ENCODE measurements at regions not wholly inside any gene's neighbourhood (a gene's known extent, or its start where the extent isn't known, plus 50 kb on each side); places are given as distances from the start of the nearest gene placed in this dataset.

- Histone ChIP-seq H3K27ac (ENCODE audit: low read depth in 2 of 2, low read length in 1 of 2) (no peak overlapping the region), H3K4me1 (ENCODE audit: control insufficient read depth in 1 of 2, insufficient read depth in 2 of 2, low read depth in 1 of 2, low read length in 1 of 2) (peaks cover 0 to 4% of the 10 kb centered on the region in 2 experiments; a peak in 1 of 4 replicates), H3K36me3 (replicated peaks in 1 of 2; ENCODE audit: control insufficient read depth in 1 of 2, insufficient read depth in 2 of 2, low read length in 1 of 2) (no peaks in the 10 kb centered on the region), H4K20me1 (ENCODE audit: insufficient read depth) (no peaks in the 10 kb centered on the region), H3K79me2 (ENCODE audit: insufficient read depth) (no peaks in the 10 kb centered on the region), H3K9ac (no peak overlapping the region), H2AFZ (ENCODE audit: low read depth) (no peak overlapping the region), H3F3A (replicated peaks; ENCODE audit: insufficient read depth) (no peaks in the 10 kb centered on the region), H3K9me3 (no peaks in the 10 kb centered on the region), H3K4me3 (ENCODE audit: low read depth in 2 of 2, low read length in 1 of 2) (no peak overlapping the region), H3K27me3 (ENCODE audit: insufficient read depth) (no peaks in the 10 kb centered on the region), H3K9me2 (no peaks in the 10 kb centered on the region), H3K4me2 (no peak overlapping the region)
- WGBS (ENCODE audit: low lambda C conversion rate): 31% methylated on average over 4 of the region's 4 CpGs
- ChIA-PET CTCF (no interaction called here), POLR2A (no interaction called here)
- no peak for TF ChIP-seq MEF2A (IDR thresholded peaks at IDR 0.05; ENCODE audit: borderline replicate concordance, low read depth)
- no peak for TF ChIP-seq POLR2AphosphoS5 (IDR thresholded peaks at IDR 0.05; ENCODE audit: low read depth, low read length)
- TF ChIP-seq CHD2 (IDR thresholded peaks at IDR 0.05; ENCODE audit: low read length, partially characterized antibody): no peak
- TF ChIP-seq ELF1 (IDR thresholded peaks at IDR 0.05): no peak
- TF ChIP-seq, protein P1, sequence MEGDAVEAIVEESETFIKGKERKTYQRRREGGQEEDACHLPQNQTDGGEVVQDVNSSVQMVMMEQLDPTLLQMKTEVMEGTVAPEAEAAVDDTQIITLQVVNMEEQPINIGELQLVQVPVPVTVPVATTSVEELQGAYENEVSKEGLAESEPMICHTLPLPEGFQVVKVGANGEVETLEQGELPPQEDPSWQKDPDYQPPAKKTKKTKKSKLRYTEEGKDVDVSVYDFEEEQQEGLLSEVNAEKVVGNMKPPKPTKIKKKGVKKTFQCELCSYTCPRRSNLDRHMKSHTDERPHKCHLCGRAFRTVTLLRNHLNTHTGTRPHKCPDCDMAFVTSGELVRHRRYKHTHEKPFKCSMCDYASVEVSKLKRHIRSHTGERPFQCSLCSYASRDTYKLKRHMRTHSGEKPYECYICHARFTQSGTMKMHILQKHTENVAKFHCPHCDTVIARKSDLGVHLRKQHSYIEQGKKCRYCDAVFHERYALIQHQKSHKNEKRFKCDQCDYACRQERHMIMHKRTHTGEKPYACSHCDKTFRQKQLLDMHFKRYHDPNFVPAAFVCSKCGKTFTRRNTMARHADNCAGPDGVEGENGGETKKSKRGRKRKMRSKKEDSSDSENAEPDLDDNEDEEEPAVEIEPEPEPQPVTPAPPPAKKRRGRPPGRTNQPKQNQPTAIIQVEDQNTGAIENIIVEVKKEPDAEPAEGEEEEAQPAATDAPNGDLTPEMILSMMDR (IDR thresholded peaks at IDR 0.05): no peak
- no peak for TF ChIP-seq TAF1 (IDR thresholded peaks at IDR 0.05; ENCODE audit: borderline replicate concordance, low read depth, low read length)
- no peak for TF ChIP-seq YY1 (IDR thresholded peaks at IDR 0.05; ENCODE audit: low read depth)
- TF ChIP-seq, protein P2, sequence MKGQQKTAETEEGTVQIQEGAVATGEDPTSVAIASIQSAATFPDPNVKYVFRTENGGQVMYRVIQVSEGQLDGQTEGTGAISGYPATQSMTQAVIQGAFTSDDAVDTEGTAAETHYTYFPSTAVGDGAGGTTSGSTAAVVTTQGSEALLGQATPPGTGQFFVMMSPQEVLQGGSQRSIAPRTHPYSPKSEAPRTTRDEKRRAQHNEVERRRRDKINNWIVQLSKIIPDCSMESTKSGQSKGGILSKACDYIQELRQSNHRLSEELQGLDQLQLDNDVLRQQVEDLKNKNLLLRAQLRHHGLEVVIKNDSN (IDR thresholded peaks at IDR 0.05; ENCODE audit: borderline replicate concordance, low read depth): no peak
- no peak for TF ChIP-seq TCF12 (IDR thresholded peaks at IDR 0.05)
- no peak for TF ChIP-seq USF2 (IDR thresholded peaks at IDR 0.05; ENCODE audit: borderline replicate concordance, low read depth, low read length)
- TF ChIP-seq GABPA (IDR thresholded peaks at IDR 0.05; ENCODE audit: low read depth): no peak
- no peak for TF ChIP-seq RAD21 (IDR thresholded peaks at IDR 0.05; ENCODE audit: low read length)
- no peak for TF ChIP-seq SIN3A (IDR thresholded peaks at IDR 0.05; ENCODE audit: borderline replicate concordance, low read depth, low read length)
- DNase-seq: no peak
Measured at GRCh38 chr12:77151030-77151429, 85.7 kb upstream of the E2F7 start.

DNA sequence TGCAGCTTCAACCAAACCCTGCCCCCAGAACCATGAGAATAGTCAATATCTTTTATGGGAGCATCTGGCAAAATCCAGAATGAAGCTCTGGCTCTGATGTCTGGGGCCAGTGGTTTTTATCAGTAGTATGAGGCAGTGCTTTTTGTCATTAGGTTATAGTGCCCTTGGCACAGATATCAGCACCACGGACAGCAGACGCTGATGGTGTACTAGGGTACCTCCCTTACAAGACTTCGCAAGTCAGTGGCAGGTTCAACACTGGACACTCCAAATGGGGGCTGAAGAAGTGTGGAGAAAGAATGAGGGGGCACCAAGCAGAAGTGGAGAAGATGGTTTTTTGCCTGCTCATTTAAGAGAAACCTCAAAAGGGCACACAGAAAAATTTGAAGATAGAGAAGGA, 68.2 kb upstream of the E2F7 start:
- no peaks in the 10 kb centered on the region for H3K9me3 ChIP-seq
- no peaks in the 10 kb centered on the region for H3K36me3 ChIP-seq (replicated peaks in 1 of 2; ENCODE audit: control insufficient read depth in 1 of 2, insufficient read depth in 2 of 2, low read length in 1 of 2)
- H3F3A ChIP-seq (replicated peaks; ENCODE audit: insufficient read depth): no peaks in the 10 kb centered on the region
- CTCF ChIA-PET: interaction anchor here (1.5 kb wide), 1 partner anchor 19 kb away, joined by 6 read pairs; no protein-coding TSS in a partner anchor
- no peaks in the 10 kb centered on the region for H3K79me2 ChIP-seq (ENCODE audit: insufficient read depth)
- TF ChIP-seq TEAD4 (IDR thresholded peaks at IDR 0.05; ENCODE audit: borderline replicate concordance, insufficient read depth): no peak
- TF ChIP-seq FOXM1 (IDR thresholded peaks at IDR 0.05; ENCODE audit: low read depth): no peak
- TF ChIP-seq REST (IDR thresholded peaks at IDR 0.05; ENCODE audit: low read depth, low read length): peak; percentile 99
- H3K27ac ChIP-seq (ENCODE audit: low read depth in 2 of 2, low read length in 1 of 2): no peak overlapping the region
- 36% methylated on average over 3 of the region's 3 CpGs for WGBS (ENCODE audit: low lambda C conversion rate)
- no peaks in the 10 kb centered on the region for H4K20me1 ChIP-seq (ENCODE audit: insufficient read depth)
- H3K27me3 ChIP-seq (ENCODE audit: insufficient read depth): no peaks in the 10 kb centered on the region
- H3K4me3 ChIP-seq (ENCODE audit: low read depth in 2 of 2, low read length in 1 of 2): no peak overlapping the region
- POLR2A ChIA-PET: no interaction called here
- no peaks in the 10 kb centered on the region for H3K9me2 ChIP-seq
- H3K4me1 ChIP-seq (ENCODE audit: control insufficient read depth in 1 of 2, insufficient read depth in 2 of 2, low read depth in 1 of 2, low read length in 1 of 2): no peaks in the 10 kb centered on the region; a peak in 1 of 4 replicates
- H3K9ac ChIP-seq: no peak overlapping the region
- H3K4me2 ChIP-seq: no peak overlapping the region
- H2AFZ ChIP-seq (ENCODE audit: low read depth): no peak overlapping the region
- no peak for DNase-seq
